K562 (cell line): ENCODE measurements at regions not wholly inside any gene's neighbourhood (a gene's known extent, or its start where the extent isn't known, plus 50 kb on each side); places are given as distances from the start of the nearest gene placed in this dataset.

Experiments
- BCL6 ChIP-seq: fragments of 250-450 bp; sonication (Bioruptor Pico); IDR thresholded peaks from 2 replicates; pipeline ENCODE4 v1.4.0; 2020
- LEF1 ChIP-seq: fragments of 450-650 bp; IDR thresholded peaks from 2 replicates; pipeline ENCODE4 v1.6.1; 2016; ENCODE audit warnings: mild to moderate bottlenecking
- MEF2A ChIP-seq: IDR thresholded peaks from 2 replicates; pipeline ENCODE4 v1.6.1; 2011; ENCODE audit warnings: low read depth, mild to moderate bottlenecking, low read length, moderate library complexity; ENCODE audit not compliant: control insufficient read depth
- SMC3 ChIP-seq: conservative IDR thresholded peaks from 2 replicates; pipeline ENCODE4 v1.6.1; 2011; ENCODE audit warnings: low read depth, low read length, improper control_type of control experiment; ENCODE audit not compliant: insufficient read depth
- SP2 ChIP-seq: IDR thresholded peaks from 2 replicates; pipeline ENCODE4 v1.6.1; 2011; ENCODE audit warnings: mild to moderate bottlenecking, low read depth, low read length, moderate library complexity; ENCODE audit not compliant: poor library complexity, severe bottlenecking; ENCODE audit errors: extremely low read depth
- SRSF1 ChIP-seq: fragments of 200-400 bp; formaldehyde crosslinking; IDR thresholded peaks from 2 replicates; pipeline ENCODE4 v1.6.1; 2017; ENCODE audit warnings: mild to moderate bottlenecking, low read depth, low read length, moderate library complexity
- THRAP3 ChIP-seq: fragments of 450-650 bp; IDR thresholded peaks from 2 replicates; pipeline ENCODE4 v1.6.1; 2016; ENCODE audit warnings: mild to moderate bottlenecking, inconsistent platforms, borderline replicate concordance
- U2AF2 ChIP-seq: fragments of 200-400 bp; formaldehyde crosslinking; optimal IDR thresholded peaks from 2 replicates; pipeline ENCODE3; 2017; ENCODE audit warnings: low read depth, mild to moderate bottlenecking, low read length
- ZC3H4 ChIP-seq: sonication (generic); formaldehyde crosslinking; IDR thresholded peaks from 2 replicates; pipeline ENCODE4 v1.9.0; 2021; ENCODE audit warnings: missing genetic modification reagents, borderline replicate concordance
- ZNF143 ChIP-seq: sonication (generic); formaldehyde crosslinking; IDR thresholded peaks from 2 replicates; pipeline ENCODE4 v1.9.0; 2022; ENCODE audit warnings: mild to moderate bottlenecking, missing genetic modification reagents
- ZNF668 ChIP-seq: fragments of 250-450 bp; sonication (Bioruptor Pico); IDR thresholded peaks from 2 replicates; pipeline ENCODE4 v1.8.0; 2022; ENCODE audit warnings: mild to moderate bottlenecking, inconsistent platforms
- TF ChIP-seq, protein P1 (sequence below): fragments of 450-650 bp; formaldehyde crosslinking; IDR thresholded peaks from 2 replicates; pipeline ENCODE4 v1.4.0; 2022; ENCODE audit warnings: mild to moderate bottlenecking, moderate library complexity
- TF ChIP-seq, protein P2 (sequence below), 3 experiments: IDR thresholded peaks in 2 of 3; conservative IDR thresholded peaks in 1 of 3; 2 replicates each; pipeline ENCODE4 v1.5.1; 2011 to 2012; ENCODE audit warnings: low read length in 3 of 3, mild to moderate bottlenecking in 3 of 3, control low read depth in 2 of 3, improper control_type of control experiment in 1 of 3, inconsistent platforms in 1 of 3, low read depth in 1 of 3, mixed read lengths in 1 of 3, moderate library complexity in 1 of 3; ENCODE audit not compliant: insufficient read depth in 2 of 3

DNA sequence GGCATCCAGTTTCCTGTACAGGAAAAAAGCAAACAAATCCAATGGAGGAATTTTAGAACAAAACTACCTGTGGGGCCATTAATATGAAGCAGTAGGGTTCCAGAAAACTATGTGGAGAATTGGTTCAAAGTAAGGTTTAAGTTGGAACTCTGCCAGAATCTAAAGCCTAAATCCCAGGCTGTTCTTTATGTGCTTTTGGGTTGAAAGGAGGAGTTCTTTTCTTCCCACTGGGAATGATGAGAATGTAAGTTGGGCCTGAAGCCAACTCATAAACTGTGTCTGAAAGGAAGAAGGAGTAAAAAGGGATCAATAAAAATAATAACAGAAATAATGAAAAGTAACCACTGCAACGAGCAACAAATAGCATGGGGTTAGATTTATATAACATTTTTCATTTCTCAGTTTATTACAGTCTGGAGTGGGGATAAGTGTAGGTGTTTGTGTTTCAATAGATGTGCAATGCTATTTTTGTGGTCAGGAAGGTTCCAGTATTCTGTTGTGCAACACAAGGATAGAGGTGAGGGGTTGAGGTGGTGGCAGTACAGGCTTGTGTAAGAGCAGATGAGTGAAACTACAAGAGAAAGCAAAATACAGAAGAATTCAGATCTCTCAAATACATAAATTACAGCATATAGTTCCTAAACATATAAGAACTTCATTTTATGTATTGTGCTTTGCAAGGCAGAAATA is 373.6 kb downstream of the EMP1 start:
- TF ChIP-seq SMC3 (no peak), U2AF2 (no peak), SP2 (no peak), ZNF143 (no peak), THRAP3 (no peak), MEF2A (no peak), ZNF668 (CRISPR knock-in tag) (no peak), SRSF1 (no peak), ZC3H4 (CRISPR knock-in tag) (no peak), BCL6 (CRISPR knock-in tag) (no peak), LEF1 (no peak)
- TF ChIP-seq, protein P1, sequence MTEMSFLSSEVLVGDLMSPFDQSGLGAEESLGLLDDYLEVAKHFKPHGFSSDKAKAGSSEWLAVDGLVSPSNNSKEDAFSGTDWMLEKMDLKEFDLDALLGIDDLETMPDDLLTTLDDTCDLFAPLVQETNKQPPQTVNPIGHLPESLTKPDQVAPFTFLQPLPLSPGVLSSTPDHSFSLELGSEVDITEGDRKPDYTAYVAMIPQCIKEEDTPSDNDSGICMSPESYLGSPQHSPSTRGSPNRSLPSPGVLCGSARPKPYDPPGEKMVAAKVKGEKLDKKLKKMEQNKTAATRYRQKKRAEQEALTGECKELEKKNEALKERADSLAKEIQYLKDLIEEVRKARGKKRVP (CRISPR knock-in tag) = no peak
- TF ChIP-seq, protein P2, sequence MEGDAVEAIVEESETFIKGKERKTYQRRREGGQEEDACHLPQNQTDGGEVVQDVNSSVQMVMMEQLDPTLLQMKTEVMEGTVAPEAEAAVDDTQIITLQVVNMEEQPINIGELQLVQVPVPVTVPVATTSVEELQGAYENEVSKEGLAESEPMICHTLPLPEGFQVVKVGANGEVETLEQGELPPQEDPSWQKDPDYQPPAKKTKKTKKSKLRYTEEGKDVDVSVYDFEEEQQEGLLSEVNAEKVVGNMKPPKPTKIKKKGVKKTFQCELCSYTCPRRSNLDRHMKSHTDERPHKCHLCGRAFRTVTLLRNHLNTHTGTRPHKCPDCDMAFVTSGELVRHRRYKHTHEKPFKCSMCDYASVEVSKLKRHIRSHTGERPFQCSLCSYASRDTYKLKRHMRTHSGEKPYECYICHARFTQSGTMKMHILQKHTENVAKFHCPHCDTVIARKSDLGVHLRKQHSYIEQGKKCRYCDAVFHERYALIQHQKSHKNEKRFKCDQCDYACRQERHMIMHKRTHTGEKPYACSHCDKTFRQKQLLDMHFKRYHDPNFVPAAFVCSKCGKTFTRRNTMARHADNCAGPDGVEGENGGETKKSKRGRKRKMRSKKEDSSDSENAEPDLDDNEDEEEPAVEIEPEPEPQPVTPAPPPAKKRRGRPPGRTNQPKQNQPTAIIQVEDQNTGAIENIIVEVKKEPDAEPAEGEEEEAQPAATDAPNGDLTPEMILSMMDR (IDR thresholded peaks at IDR 0.05 in 2 of 3, conservative IDR thresholded peaks at IDR 0.05 in 1 of 3; ENCODE audit: insufficient read depth in 2 of 3, low read depth in 1 of 3, low read length in 3 of 3) = no peak
